Stimulated activated naive CD8-positive, alpha-beta T cell treated with anti-CD3 and anti-CD28 coated beads, Interleukin-15, amount 100 ng/mL, for 72 hours (primary cell): ENCODE measurements at regions not wholly inside any gene's neighbourhood (a gene's known extent, or its start where the extent isn't known, plus 50 kb on each side); places are given as distances from the start of the nearest gene placed in this dataset.
"Not testable (repeated sequence)": the region's sequence is repeated elsewhere in the genome, so short reads cannot be mapped to it uniquely, and the experiment has no call there.

Experiments used
- ATAC-seq: fragments of 150-1000 bp; cut with Tn5 transposase; 2 replicates; pipeline ENCODE4 v1.10.0; 2021; ENCODE audit warnings: mild to moderate bottlenecking, moderate library complexity
- DNase-seq, 2 donors: peaks; one replicate each; pipeline ENCODE4 v3.0.0; 2021 to 2022
- H3K27ac Mint-ChIP-seq, 2 donors: one replicate each; pipeline ENCODE4 v1.8.0; 2022; ENCODE audit warnings: mild to moderate bottlenecking in 2 of 2, mixed read lengths in 2 of 2, moderate library complexity in 2 of 2
- H3K27me3 Mint-ChIP-seq: one replicate; pipeline ENCODE4 v1.8.0; 2022; ENCODE audit warnings: mixed read lengths
- H3K4me1 Mint-ChIP-seq: one replicate; pipeline ENCODE4 v1.8.0; 2022; ENCODE audit warnings: mild to moderate bottlenecking, mixed read lengths
- H3K4me3 Mint-ChIP-seq, 2 donors: one replicate each; pipeline ENCODE4 v1.8.0; 2022; ENCODE audit warnings: mild to moderate bottlenecking in 2 of 2, mixed read lengths in 2 of 2, moderate library complexity in 1 of 2
- H3K9me3 Mint-ChIP-seq, 2 donors: one replicate each; pipeline ENCODE4 v1.8.0; 2022; ENCODE audit warnings: mixed read lengths in 2 of 2

GRCh38 chr17:51442088-51442865, 181.9 kb downstream of the UTP18 start:
- peaks cover 22% of the 10 kb centered on the region for H3K4me1 Mint-ChIP-seq
- H3K9me3 Mint-ChIP-seq: no peaks in the 10 kb centered on the region
- H3K27me3 Mint-ChIP-seq: no peaks in the 10 kb centered on the region
- H3K4me3 Mint-ChIP-seq: no peak overlapping the region
- ATAC-seq: no peak
- H3K27ac Mint-ChIP-seq: peak overlapping the region in 1 of 2 donors; percentile 47
- no peak for DNase-seq

- DNase-seq (no peak), ATAC-seq (no peak)
- H3K27me3 Mint-ChIP-seq: no peaks in the 10 kb centered on the region
- no peak overlapping the region for H3K27ac Mint-ChIP-seq
- peaks cover 5 to 7% of the 10 kb centered on the region in 2 donors for H3K9me3 Mint-ChIP-seq
- H3K4me1 Mint-ChIP-seq: peaks cover 22% of the 10 kb centered on the region
- no peak overlapping the region for H3K4me3 Mint-ChIP-seq
Measured at GRCh38 chr17:51443646-51444045, 183.3 kb downstream of the UTP18 start.

GRCh38 chr17:51445946-51446345, 185.6 kb downstream of the UTP18 start:
- Mint-ChIP-seq H3K9me3 (peaks cover 9 to 20% of the 10 kb centered on the region in 2 donors), H3K4me3 (no peak overlapping the region), H3K4me1 (peaks cover 11% of the 10 kb centered on the region), H3K27ac (no peak overlapping the region), H3K27me3 (no peaks in the 10 kb centered on the region)
- DNase-seq (no peak), ATAC-seq (peak; percentile 55)

GRCh38 chr17:51454456-51454978, 194.2 kb downstream of the UTP18 start:
- H3K27me3 Mint-ChIP-seq: no peaks in the 10 kb centered on the region
- no peak for ATAC-seq
- peaks cover 0 to 5% of the 10 kb centered on the region in 2 donors for H3K9me3 Mint-ChIP-seq
- no peak for DNase-seq
- no peak overlapping the region for H3K27ac Mint-ChIP-seq
- no peak overlapping the region for H3K4me3 Mint-ChIP-seq
- H3K4me1 Mint-ChIP-seq: no peaks in the 10 kb centered on the region

GRCh38 chr17:51455211-51455610, 194.9 kb downstream of the UTP18 start:
- Mint-ChIP-seq H3K27ac (peak overlapping the region in 1 of 2 donors; percentile 1), H3K27me3 (no peaks in the 10 kb centered on the region), H3K9me3 (no peaks in the 10 kb centered on the region), H3K4me3 (no peak overlapping the region), H3K4me1 (no peaks in the 10 kb centered on the region)
- no peak for ATAC-seq
- DNase-seq: no peak

- H3K4me1 Mint-ChIP-seq: no peaks in the 10 kb centered on the region
- no peak overlapping the region for H3K27ac Mint-ChIP-seq
- ATAC-seq: no peak
- no peaks in the 10 kb centered on the region for H3K9me3 Mint-ChIP-seq
- no peaks in the 10 kb centered on the region for H3K27me3 Mint-ChIP-seq
- no peak for DNase-seq
- H3K4me3 Mint-ChIP-seq: no peak overlapping the region
Measured at GRCh38 chr17:51455931-51456330, 195.6 kb downstream of the UTP18 start.

DNA sequence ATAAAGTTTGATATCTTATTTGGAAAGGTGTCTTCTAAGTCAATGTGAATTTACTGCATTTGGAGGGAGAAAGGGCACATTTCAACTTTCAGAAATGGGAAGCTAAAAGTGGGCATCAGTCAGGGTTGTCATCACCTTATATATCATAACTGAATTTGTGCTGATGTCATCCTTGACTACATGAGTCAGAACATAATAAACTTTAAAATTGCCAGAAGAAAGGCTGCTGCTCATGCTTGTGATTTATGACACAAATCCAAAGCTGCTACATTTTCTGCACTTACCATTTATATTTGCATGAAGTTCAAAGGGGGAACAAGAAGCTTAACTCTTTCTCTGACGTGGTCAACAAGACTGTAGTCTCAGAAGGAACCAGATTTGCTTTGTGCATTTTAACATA, 196.6 kb downstream of the UTP18 start:
- DNase-seq (no peak), ATAC-seq (no peak)
- Mint-ChIP-seq H3K27me3 (no peaks in the 10 kb centered on the region), H3K9me3 (no peaks in the 10 kb centered on the region), H3K27ac (peak overlapping the region in 1 of 2 donors; percentile 56), H3K4me3 (no peak overlapping the region), H3K4me1 (no peaks in the 10 kb centered on the region)

- no peak overlapping the region for H3K4me3 Mint-ChIP-seq
Measured at GRCh38 chr17:51461578-51462004, 201.2 kb downstream of the UTP18 start.

DNA sequence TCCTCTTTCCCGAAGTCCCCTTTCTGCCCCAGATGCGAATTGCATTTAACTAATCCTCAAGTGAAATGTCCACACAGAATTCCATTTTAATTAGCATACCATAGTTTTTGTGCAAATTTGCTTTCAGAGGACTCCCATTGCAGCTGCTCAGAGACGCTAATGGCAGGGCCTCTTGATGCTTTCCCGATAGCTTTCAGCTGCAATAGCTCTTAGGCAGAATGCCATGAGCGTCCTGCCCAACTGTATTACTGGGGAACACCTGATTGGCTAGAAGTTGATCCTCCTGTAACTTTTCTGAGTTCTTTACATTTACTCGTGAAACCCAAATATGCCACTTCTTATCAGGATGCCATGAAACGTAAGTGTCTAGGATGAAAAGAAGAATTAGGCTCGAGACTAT, 203.0 kb downstream of the UTP18 start:
- ATAC-seq (no peak), DNase-seq (no peak)
- H3K4me1 Mint-ChIP-seq: no peaks in the 10 kb centered on the region
- no peak overlapping the region for H3K27ac Mint-ChIP-seq
- no peaks in the 10 kb centered on the region for H3K9me3 Mint-ChIP-seq
- H3K4me3 Mint-ChIP-seq: no peak overlapping the region
- H3K27me3 Mint-ChIP-seq: no peaks in the 10 kb centered on the region

More at GRCh38 chr17:51461578-51462004, 201.2 kb downstream of the UTP18 start:
- H3K9me3 Mint-ChIP-seq: no peaks in the 10 kb centered on the region
- H3K27me3 Mint-ChIP-seq: no peaks in the 10 kb centered on the region
- no peaks in the 10 kb centered on the region for H3K4me1 Mint-ChIP-seq
- H3K27ac Mint-ChIP-seq: no peak overlapping the region
- peak; percentile 85 for ATAC-seq
- DNase-seq: peak; percentile 39 to 54

- Mint-ChIP-seq H3K4me3 (no peak overlapping the region), H3K9me3 (no peaks in the 10 kb centered on the region), H3K4me1 (no peaks in the 10 kb centered on the region), H3K27me3 (no peaks in the 10 kb centered on the region), H3K27ac (no peak overlapping the region)
- no peak for ATAC-seq
- no peak for DNase-seq
Measured at GRCh38 chr17:51467336-51467735, 207.0 kb downstream of the UTP18 start.

DNA sequence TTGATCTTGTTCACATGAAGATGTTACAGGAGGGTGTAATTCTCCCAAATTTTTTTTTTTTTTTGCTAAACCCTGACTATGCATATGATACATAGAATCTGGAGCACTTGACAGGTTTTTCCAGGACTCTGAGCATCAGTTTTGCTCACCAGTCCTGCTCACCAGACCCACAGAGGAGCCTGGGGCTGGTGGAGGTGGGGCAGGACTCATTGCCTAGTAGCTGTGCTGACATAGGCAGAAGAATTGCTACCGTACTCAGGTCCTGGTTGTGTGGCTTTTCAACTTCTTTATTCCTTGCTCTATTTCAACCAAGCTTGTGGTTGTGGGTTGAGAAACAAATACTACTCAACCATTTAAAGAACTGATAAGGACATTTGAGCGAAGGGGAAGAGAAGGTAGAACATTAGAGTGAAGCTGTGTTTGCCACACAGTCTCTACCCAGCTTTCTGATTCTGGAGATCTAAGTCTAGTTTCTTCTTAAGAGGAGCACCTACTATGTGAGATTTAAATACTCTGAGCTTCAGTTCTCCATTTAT, 212.4 kb downstream of the UTP18 start:
- DNase-seq (no peak), ATAC-seq (no peak)
- Mint-ChIP-seq H3K27me3 (peaks cover 9% of the 10 kb centered on the region), H3K27ac (peak overlapping the region in 1 of 2 donors; percentile 71), H3K9me3 (no peaks in the 10 kb centered on the region), H3K4me1 (no peaks in the 10 kb centered on the region), H3K4me3 (no peak overlapping the region)

- H3K4me1 Mint-ChIP-seq: no peaks in the 10 kb centered on the region
- DNase-seq (no peak), ATAC-seq (no peak)
- no peak overlapping the region for H3K27ac Mint-ChIP-seq
- H3K27me3 Mint-ChIP-seq: peaks cover 18% of the 10 kb centered on the region
- no peaks in the 10 kb centered on the region for H3K9me3 Mint-ChIP-seq
- no peak overlapping the region for H3K4me3 Mint-ChIP-seq
Measured at GRCh38 chr17:51474764-51475163, 214.4 kb downstream of the UTP18 start.

DNA sequence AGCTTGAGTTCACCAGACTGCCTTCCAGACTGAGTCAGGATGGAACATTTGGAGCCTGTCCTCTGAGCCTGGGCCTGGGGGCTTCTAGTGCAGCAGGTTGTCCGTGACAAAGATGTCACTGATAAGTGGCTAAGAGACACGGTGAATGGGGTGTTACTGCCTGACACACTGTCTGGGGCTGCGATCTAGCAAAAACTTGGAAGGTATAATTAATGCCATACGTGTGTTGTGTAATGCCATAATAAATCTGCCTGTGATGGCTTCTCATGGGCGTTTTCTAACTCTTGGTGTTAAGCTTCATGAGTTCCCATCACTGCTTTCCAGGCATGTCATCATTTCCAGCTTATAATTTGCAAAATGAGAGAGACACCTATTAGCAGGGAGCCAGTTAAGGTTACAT, 215.4 kb downstream of the UTP18 start:
- Mint-ChIP-seq H3K9me3 (peaks cover 0 to 4% of the 10 kb centered on the region in 2 donors), H3K4me1 (no peaks in the 10 kb centered on the region), H3K4me3 (no peak overlapping the region), H3K27ac (no peak overlapping the region), H3K27me3 (peaks cover 18% of the 10 kb centered on the region)
- DNase-seq (no peak), ATAC-seq (no peak)

GRCh38 chr17:51479303-51479702, 219.0 kb downstream of the UTP18 start:
- H3K27me3 Mint-ChIP-seq: peaks cover 18% of the 10 kb centered on the region
- no peak overlapping the region for H3K4me3 Mint-ChIP-seq
- DNase-seq: no peak
- ATAC-seq: no peak
- H3K27ac Mint-ChIP-seq: no peak overlapping the region
- peaks cover 5 to 15% of the 10 kb centered on the region in 2 donors for H3K9me3 Mint-ChIP-seq
- no peaks in the 10 kb centered on the region for H3K4me1 Mint-ChIP-seq

DNA sequence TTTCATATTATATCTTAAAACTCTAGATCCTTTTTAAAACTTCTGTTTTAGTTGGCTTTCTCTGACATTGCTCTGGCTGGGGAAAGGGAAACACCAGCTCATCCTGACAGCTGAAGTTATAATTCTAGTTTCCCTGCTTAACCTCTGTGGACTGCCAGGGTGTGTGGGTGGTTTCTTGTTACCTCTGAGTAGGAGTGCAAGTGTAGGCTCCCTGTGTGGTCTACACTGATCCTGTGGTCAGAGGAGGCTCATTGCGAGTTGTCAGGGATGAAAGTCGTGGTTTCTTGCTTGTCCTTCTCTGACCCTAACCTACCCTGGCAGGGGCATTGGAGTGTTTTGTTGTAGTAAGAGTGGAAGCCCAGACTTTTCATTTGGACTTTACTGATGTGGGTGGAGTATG, 221.0 kb downstream of the UTP18 start:
- Mint-ChIP-seq H3K27ac (no peak overlapping the region), H3K4me1 (no peaks in the 10 kb centered on the region), H3K27me3 (peaks cover 9% of the 10 kb centered on the region), H3K9me3 (peaks cover 5 to 15% of the 10 kb centered on the region in 2 donors), H3K4me3 (no peak overlapping the region)
- DNase-seq (no peak), ATAC-seq (no peak)

DNA sequence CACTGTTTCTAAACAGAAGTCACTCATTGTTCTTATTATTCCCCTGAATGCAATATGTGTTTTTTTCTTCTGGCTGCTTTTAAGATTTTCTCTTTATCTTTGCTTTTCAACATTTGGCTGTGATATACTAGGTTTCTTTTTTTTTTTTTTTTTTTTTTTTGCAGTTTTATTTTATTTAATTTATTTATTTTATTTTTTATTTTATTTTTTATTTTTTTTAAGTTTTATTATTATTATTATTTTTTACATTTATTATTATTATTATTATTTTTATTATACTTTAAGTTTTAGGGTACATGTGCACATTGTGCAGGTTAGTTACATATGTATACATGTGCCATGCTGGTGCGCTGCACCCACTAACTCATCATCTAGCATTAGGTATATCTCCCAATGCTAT, 221.9 kb downstream of the UTP18 start:
- H3K4me3 Mint-ChIP-seq, DNase-seq, H3K4me1 Mint-ChIP-seq, H3K27me3 Mint-ChIP-seq, ATAC-seq, H3K27ac Mint-ChIP-seq: not testable (repeated sequence)
- peaks cover 5 to 15% of the 10 kb centered on the region in 2 donors for H3K9me3 Mint-ChIP-seq
